ENCODE measurements at regions not wholly inside any gene's neighbourhood (a gene's known extent, or its start where the extent isn't known, plus 50 kb on each side); places are given as distances from the start of the nearest gene placed in this dataset.

DNA sequence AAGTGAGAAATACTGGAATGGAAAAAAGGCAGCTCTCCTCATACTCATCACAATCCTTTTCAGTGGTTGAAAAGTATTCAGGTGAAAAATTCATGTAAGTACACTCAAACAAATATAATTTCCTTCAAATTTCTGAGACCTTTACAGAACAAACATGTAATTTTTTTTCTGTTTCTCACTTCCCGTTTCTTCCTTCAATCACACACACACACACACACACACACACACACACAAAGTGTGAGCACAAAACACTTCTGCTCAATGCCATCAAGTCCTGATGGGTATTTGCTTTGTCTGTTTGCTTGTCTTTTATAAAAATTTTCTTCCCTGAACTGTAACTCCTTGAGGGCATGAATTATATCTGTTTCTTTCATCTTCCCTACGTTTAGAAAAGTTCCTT is 110.6 kb downstream of the LIG4 start:
- H3K4me3 ChIP-seq (ENCODE audit: low read depth, low read length), result no peak overlapping the region
- no peak for TF ChIP-seq CTCF (conservative IDR thresholded peaks at IDR 0.05; ENCODE audit: low read depth, low read length)
- DNase-seq (ENCODE audit: low read depth), result no peak

DNA sequence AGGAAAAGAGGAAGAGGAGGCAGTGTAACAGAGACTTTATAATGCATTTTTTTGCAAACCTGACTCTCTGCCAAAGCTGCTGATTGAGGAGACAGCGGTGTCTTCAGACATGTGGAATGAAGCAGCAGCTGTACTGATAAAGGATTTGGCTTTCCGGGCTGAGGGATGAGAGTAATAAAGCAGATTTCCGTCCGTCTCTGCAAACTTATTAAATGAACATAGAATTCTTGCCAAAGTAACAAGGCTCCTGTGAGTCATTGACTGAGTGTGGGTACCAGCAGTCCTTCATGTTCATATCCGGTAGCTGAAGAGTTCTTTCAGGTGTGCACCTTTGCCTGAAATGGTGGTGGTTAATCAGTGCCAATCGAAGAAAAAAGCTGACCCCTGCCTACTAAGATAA is 112.6 kb downstream of the LIG4 start:
- H3K4me3 ChIP-seq (ENCODE audit: low read depth, low read length), result no peak overlapping the region
- no peak for TF ChIP-seq CTCF (conservative IDR thresholded peaks at IDR 0.05; ENCODE audit: low read depth, low read length)
- DNase-seq (ENCODE audit: low read depth), result no peak

DNA sequence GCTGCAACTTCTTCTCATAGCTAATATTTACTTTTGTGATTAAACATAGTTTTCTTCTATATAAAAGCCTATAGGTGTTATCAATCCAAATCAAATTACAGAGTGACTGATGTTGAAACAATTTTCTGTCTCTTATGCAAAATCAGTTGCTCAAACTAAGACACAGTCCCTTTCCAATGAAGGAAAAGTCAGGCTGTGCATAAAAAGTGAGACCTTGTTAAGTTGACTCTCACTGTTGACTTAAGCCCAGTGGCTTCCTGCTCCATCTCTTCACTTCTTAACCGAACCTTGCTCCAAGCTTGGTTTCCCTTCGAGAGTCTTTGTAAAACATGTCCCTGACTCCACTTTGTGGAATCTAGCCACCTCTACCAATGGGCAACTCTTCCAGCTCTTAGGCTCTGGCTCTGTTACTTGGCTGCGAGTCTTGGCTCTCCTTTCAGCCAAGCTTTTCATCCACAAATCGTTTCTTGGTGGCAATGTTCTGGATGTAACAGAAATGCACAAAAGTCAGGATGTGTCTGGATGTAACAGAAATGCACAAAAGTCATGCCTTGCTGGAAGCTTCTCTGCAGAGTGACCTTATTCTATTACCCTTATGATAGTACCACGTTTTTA is 118.9 kb downstream of the LIG4 start:
- H3K4me3 ChIP-seq (ENCODE audit: low read depth, low read length), result no peak overlapping the region
- DNase-seq (ENCODE audit: low read depth), result no peak
- no peak for TF ChIP-seq CTCF (conservative IDR thresholded peaks at IDR 0.05; ENCODE audit: low read depth, low read length)

GRCh38 chr13:108095036-108095435 is 120.3 kb downstream of the LIG4 start:
- no peak for TF ChIP-seq CTCF (conservative IDR thresholded peaks at IDR 0.05; ENCODE audit: low read depth, low read length)
- DNase-seq (ENCODE audit: low read depth), result no peak

DNA sequence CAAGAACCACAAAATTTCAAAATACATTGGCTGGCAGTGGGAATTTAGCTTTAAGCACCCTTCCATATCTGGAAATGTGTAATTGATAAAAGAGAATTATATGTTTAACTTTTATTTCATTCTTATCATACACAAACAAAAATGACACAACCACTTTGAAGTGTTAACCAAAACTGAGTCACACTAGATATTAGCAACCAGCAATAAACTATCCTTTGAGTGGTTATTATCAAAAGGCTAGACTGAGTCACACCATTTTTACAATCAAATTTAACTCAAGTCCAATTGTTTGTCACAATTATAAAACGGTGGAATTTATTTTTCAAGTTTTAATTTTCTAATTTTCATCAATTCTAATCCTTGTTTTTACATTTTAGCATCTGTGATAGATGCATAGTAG is 121.7 kb downstream of the LIG4 start:
- no peak for DNase-seq (ENCODE audit: low read depth)
- TF ChIP-seq CTCF (conservative IDR thresholded peaks at IDR 0.05; ENCODE audit: low read depth, low read length), result no peak
- no peak overlapping the region for H3K4me3 ChIP-seq (ENCODE audit: low read depth, low read length)

More at GRCh38 chr13:108095036-108095435, 120.3 kb downstream of the LIG4 start:
- no peak overlapping the region for H3K4me3 ChIP-seq (ENCODE audit: low read depth, low read length)

DNA sequence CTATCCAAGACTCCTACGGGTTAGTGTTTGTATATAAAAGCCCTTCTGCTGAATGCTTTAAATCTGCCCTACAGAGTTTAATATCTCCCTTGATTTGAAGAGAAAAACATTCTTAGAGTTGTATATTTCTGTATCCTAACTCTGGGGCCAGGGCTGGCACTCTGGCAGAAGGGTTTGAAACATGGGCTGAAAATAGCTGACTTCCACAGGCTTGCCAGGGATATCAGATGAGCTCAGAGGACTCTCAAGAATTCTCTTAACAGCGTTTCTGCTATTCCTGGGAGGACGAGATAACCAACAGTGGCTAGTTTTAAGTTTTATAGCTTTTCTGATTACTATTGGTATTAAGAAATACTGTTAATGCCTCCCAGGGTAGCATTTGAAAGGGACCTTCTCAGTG is 127.5 kb downstream of the LIG4 start:
- DNase-seq (ENCODE audit: low read depth), result no peak
- H3K4me3 ChIP-seq (ENCODE audit: low read depth, low read length), result no peak overlapping the region

More for the DNA sequence above, 127.5 kb downstream of the LIG4 start:
- TF ChIP-seq CTCF (conservative IDR thresholded peaks at IDR 0.05; ENCODE audit: low read depth, low read length), result no peak
